ENCODE measurements at regions not wholly inside any gene's neighbourhood (a gene's known extent, or its start where the extent isn't known, plus 50 kb on each side); places are given as distances from the start of the nearest gene placed in this dataset.

DNA sequence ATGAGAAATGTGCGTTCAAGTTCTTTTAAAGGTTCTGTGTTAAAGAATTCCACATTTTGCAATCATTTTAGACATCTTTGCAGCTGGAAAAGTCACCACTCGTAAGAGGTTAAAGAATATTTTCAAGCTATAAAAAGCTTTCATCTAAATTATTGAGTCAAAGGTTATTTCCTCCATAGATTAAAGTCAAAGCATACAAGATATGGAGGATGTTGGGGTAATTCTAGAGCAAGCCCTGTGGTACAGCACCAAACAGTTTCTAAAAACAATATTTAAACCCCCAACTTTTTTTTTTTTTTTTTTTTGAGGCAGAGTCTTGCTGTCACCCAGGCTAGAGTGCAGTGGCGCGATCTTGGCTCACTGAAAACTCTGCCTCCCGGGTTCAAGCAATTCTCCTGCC, 1299.8 kb upstream of the TMEM132C start:
- TF ChIP-seq, protein P1, sequence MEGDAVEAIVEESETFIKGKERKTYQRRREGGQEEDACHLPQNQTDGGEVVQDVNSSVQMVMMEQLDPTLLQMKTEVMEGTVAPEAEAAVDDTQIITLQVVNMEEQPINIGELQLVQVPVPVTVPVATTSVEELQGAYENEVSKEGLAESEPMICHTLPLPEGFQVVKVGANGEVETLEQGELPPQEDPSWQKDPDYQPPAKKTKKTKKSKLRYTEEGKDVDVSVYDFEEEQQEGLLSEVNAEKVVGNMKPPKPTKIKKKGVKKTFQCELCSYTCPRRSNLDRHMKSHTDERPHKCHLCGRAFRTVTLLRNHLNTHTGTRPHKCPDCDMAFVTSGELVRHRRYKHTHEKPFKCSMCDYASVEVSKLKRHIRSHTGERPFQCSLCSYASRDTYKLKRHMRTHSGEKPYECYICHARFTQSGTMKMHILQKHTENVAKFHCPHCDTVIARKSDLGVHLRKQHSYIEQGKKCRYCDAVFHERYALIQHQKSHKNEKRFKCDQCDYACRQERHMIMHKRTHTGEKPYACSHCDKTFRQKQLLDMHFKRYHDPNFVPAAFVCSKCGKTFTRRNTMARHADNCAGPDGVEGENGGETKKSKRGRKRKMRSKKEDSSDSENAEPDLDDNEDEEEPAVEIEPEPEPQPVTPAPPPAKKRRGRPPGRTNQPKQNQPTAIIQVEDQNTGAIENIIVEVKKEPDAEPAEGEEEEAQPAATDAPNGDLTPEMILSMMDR (IDR thresholded peaks at IDR 0.05 in 4 of 5, conservative IDR thresholded peaks at IDR 0.05 in 1 of 5): no peak
- no peak for TF ChIP-seq POLR2A (IDR thresholded peaks at IDR 0.05)

Data from gastrocnemius medialis (tissue), 4 donors.